ENCODE measurements at regions not wholly inside any gene's neighbourhood (a gene's known extent, or its start where the extent isn't known, plus 50 kb on each side); places are given as distances from the start of the nearest gene placed in this dataset.

- TF ChIP-seq CTCF (conservative IDR thresholded peaks at IDR 0.05; ENCODE audit: low read length) (no peak), EZH2phosphoT487 (IDR thresholded peaks at IDR 0.05; ENCODE audit: borderline replicate concordance, low read depth, low read length) (no peak)
These were observed 112.8 kb downstream of the HFE start for GRCh38 chr6:26199773-26200764.
